K562 (cell line): ENCODE measurements at regions not wholly inside any gene's neighbourhood (a gene's known extent, or its start where the extent isn't known, plus 50 kb on each side); places are given as distances from the start of the nearest gene placed in this dataset.

ENCODE experiments used
- ATAC-seq: fragments of 200-7000 bp; cut with Tn5 transposase; 3 replicates; pipeline ENCODE4 v1.9.1; 2020; ENCODE audit warnings: moderate library complexity
- BruUV-seq: library from RNA; stranded (reverse); fragments of 400-500 nt; replicated peaks from 2 replicates; lab custom pipeline; 2021; lab: Mats Ljungman, UMichigan
- CTCF ChIA-PET: fragments of 300-600 bp; formaldehyde crosslinking; extraction: SDS; loops from one replicate; lab custom pipeline; 2021; ENCODE audit warnings: low intra/inter-chr PET ratio; lab: Yijun Ruan, JAX
- POLR2A ChIA-PET: fragments of 300-600, 350-650 bp; sonication (Branson Sonifier 250); formaldehyde crosslinking; extraction: SDS; loops from one replicate; lab custom pipeline; 2021; ENCODE audit warnings: antibody characterized with exemption, inconsistent platforms; lab: Yijun Ruan, JAX
- DNase-seq, 4 experiments: peaks; one replicate each; pipeline versions ENCODE4 v3.0.0 to v3.0.0-alpha.2; 2011 to 2018; ENCODE audit warnings: low spot score in 3 of 4, mixed read lengths in 3 of 4; ENCODE audit errors: extremely low read depth in 1 of 4
- FAIRE-seq: peaks from 2 replicates; lab custom pipeline; 2011; peaks lifted over from hg19 to GRCh38; lab: Jason Lieb, UNC
- H2AFZ ChIP-seq: 2 replicates; pipeline ENCODE4 v1.6.0; 2011; ENCODE audit warnings: low read depth, low read length, control low read depth, inconsistent platforms
- H3K27ac ChIP-seq: fragments of 200-600 bp; 3 replicates; pipeline ENCODE4 v1.8.0; 2011; ENCODE audit warnings: low read depth, mild to moderate bottlenecking, control low read depth, inconsistent platforms, low read length, moderate library complexity, mixed read lengths; ENCODE audit errors: extremely low read depth
- H3K27me3 ChIP-seq, 2 experiments: fragments of 300-600 bp in 1 of 2; 2 replicates in 1 of 2; 3 replicates in 1 of 2; pipeline versions ENCODE4 v1.6.0 to v1.8.0; 2011; ENCODE audit warnings: inconsistent platforms in 2 of 2, low read length in 2 of 2, mild to moderate bottlenecking in 1 of 2, mixed read lengths in 1 of 2, moderate library complexity in 1 of 2; ENCODE audit not compliant: control insufficient read depth in 2 of 2, insufficient read depth in 2 of 2
- H3K36me3 ChIP-seq: fragments of 300-600 bp; 3 replicates; pipeline ENCODE4 v1.8.0; 2011; ENCODE audit warnings: mild to moderate bottlenecking, low read length, inconsistent platforms; ENCODE audit not compliant: control insufficient read depth, insufficient read depth
- H3K4me1 ChIP-seq, 2 experiments: fragments of 200-600 bp in 1 of 2; replicated peaks in 1 of 2; 2 replicates in 1 of 2; 3 replicates in 1 of 2; pipeline versions ENCODE4 v1.5.1 to v1.8.0; 2011; ENCODE audit warnings: inconsistent platforms in 2 of 2, low read length in 2 of 2, mild to moderate bottlenecking in 1 of 2, mixed read lengths in 1 of 2, moderate library complexity in 1 of 2; ENCODE audit not compliant: control insufficient read depth in 2 of 2, insufficient read depth in 2 of 2
- H3K4me2 ChIP-seq: 2 replicates; pipeline ENCODE4 v1.6.1; 2011; ENCODE audit warnings: low read length, control low read depth, inconsistent platforms, mixed read lengths; ENCODE audit not compliant: insufficient read depth
- H3K4me3 ChIP-seq: fragments of 200-600 bp; sonication (generic), shearing (Covaris generic); 2 replicates; pipeline ENCODE4 v1.5.1; 2016; ENCODE audit warnings: control low read depth, inconsistent platforms
- H3K79me2 ChIP-seq: fragments of 200-600 bp; 3 replicates; pipeline ENCODE4 v1.8.0; 2011; ENCODE audit warnings: low read length, inconsistent platforms; ENCODE audit not compliant: control insufficient read depth, insufficient read depth
- H3K9ac ChIP-seq, 2 experiments: 2 replicates each; pipeline versions ENCODE4 v1.6.0 to v1.6.1; 2011; ENCODE audit warnings: low read depth in 2 of 2, low read length in 2 of 2, control low read depth in 1 of 2, inconsistent platforms in 1 of 2, mild to moderate bottlenecking in 1 of 2, mixed read lengths in 1 of 2; ENCODE audit not compliant: insufficient read depth in 1 of 2
- H3K9me1 ChIP-seq: one replicate; pipeline ENCODE4 v1.6.0; 2011; ENCODE audit warnings: inconsistent platforms, mild to moderate bottlenecking, low read length, moderate library complexity; ENCODE audit not compliant: control insufficient read depth, insufficient read depth
- H3K9me3 ChIP-seq: replicated peaks from 2 replicates; pipeline ENCODE4 v1.5.1; 2011; ENCODE audit warnings: low read depth, low read length, inconsistent platforms; ENCODE audit not compliant: control insufficient read depth, insufficient read depth
- H4K20me1 ChIP-seq: replicated peaks from 2 replicates; pipeline ENCODE4 v1.6.1; 2011; ENCODE audit warnings: low read length, inconsistent platforms, mixed read lengths; ENCODE audit not compliant: control insufficient read depth, insufficient read depth
- ATF7 ChIP-seq: fragments of 450-650 bp; IDR thresholded peaks from 2 replicates; pipeline ENCODE4 v1.7.1; 2014; ENCODE audit warnings: mild to moderate bottlenecking, moderate library complexity
- CEBPB ChIP-seq: fragments of 450-650 bp; IDR thresholded peaks from 2 replicates; pipeline ENCODE4 v1.6.1; 2016; ENCODE audit warnings: missing genetic modification characterization, missing compliant biosample characterization
- CXXC5 ChIP-seq: fragments of 250-450 bp; sonication (Bioruptor Pico); IDR thresholded peaks from 2 replicates; pipeline ENCODE4 v1.8.0; 2022; ENCODE audit warnings: inconsistent platforms, mild to moderate bottlenecking, moderate library complexity
- E2F1 ChIP-seq: sonication (generic); formaldehyde crosslinking; IDR thresholded peaks from 2 replicates; pipeline ENCODE4 v1.8.1; 2023; ENCODE audit warnings: mild to moderate bottlenecking, missing genetic modification reagents, moderate library complexity
- ESRRA ChIP-seq: fragments of 450-650 bp; IDR thresholded peaks from 2 replicates; pipeline ENCODE4 v1.6.1; 2014; ENCODE audit warnings: low read depth, mild to moderate bottlenecking, moderate library complexity, borderline replicate concordance
- FIP1L1 ChIP-seq: fragments of 200-400 bp; formaldehyde crosslinking; IDR thresholded peaks from 2 replicates; pipeline ENCODE4 v1.6.1; 2018; ENCODE audit warnings: mild to moderate bottlenecking, low read depth, low read length; ENCODE audit not compliant: poor library complexity, severe bottlenecking
- FOXP1 ChIP-seq: sonication (generic); formaldehyde crosslinking; IDR thresholded peaks from 2 replicates; pipeline ENCODE4 v1.8.0; 2022; ENCODE audit warnings: mild to moderate bottlenecking, missing genetic modification reagents
- MIER1 ChIP-seq: fragments of 450-650 bp; IDR thresholded peaks from 2 replicates; pipeline ENCODE4 v1.6.1; 2016; ENCODE audit warnings: antibody characterized with exemption, mild to moderate bottlenecking, low read depth
- SMC3 ChIP-seq: conservative IDR thresholded peaks from 2 replicates; pipeline ENCODE4 v1.6.1; 2011; ENCODE audit warnings: low read depth, low read length, improper control_type of control experiment; ENCODE audit not compliant: insufficient read depth
- ZFX ChIP-seq: sonication (generic); formaldehyde crosslinking; IDR thresholded peaks from 2 replicates; pipeline ENCODE4 v1.8.0; 2022; ENCODE audit warnings: mild to moderate bottlenecking, missing genetic modification reagents, moderate library complexity
- ZNF395 ChIP-seq: fragments of 200-800 bp; sonication (Bioruptor generic); IDR thresholded peaks from 2 replicates; pipeline ENCODE4 v1.6.1; 2017; ENCODE audit warnings: missing genetic modification characterization, missing compliant biosample characterization
- ZSCAN32 ChIP-seq: fragments of 450-650 bp; formaldehyde crosslinking; IDR thresholded peaks from 2 replicates; pipeline ENCODE4 v1.4.0; 2020; ENCODE audit warnings: mild to moderate bottlenecking, moderate library complexity
- WGBS: fragments of 100-300 bp; shearing (Covaris generic); methylation state at CpG from one replicate; pipeline ENCODE4 v1.1.6; 2016; ENCODE audit warnings: low coverage, mixed read lengths; ENCODE audit not compliant: insufficient coverage; ENCODE audit errors: missing lambda C conversion rate; 5-methylcytosine and 5-hydroxymethylcytosine counted together
- in situ Hi-C: fragments of 300-500 bp; cut with MboI; formaldehyde crosslinking; loops from 4 replicates; pipeline ENCODE4 v1.15.0; 2018; ENCODE audit warnings: inconsistent platforms, mixed read lengths
- intact Hi-C: fragments of 100-400 bp; cut with micrococcal nuclease; formaldehyde crosslinking; loops from 2 replicates; pipeline ENCODE4 v1.14.2; 2022

GRCh38 chr13:29713839-29714238 is 118.4 kb upstream of the SLC7A1 start:
- ChIA-PET CTCF (no interaction called here), POLR2A (no interaction called here)
- H3K4me1 ChIP-seq: no peaks in the 10 kb centered on the region
- 0 out of 2 replicates have a peak, but pooled peaks cover 1% of the 10 kb centered on the region for H3K9me3 ChIP-seq
- H4K20me1 ChIP-seq: no peaks in the 10 kb centered on the region
- H3K9ac ChIP-seq: no peak overlapping the region
- H3K9me1 ChIP-seq: no peaks in the 10 kb centered on the region
- H3K36me3 ChIP-seq: no peaks in the 10 kb centered on the region
- no peak overlapping the region for H2AFZ ChIP-seq
- H3K4me2 ChIP-seq: no peak overlapping the region
- WGBS: 0% methylated on average over 2 of the region's 2 CpGs
- peak; percentile 49 for FAIRE-seq
- no peaks in the 10 kb centered on the region for H3K79me2 ChIP-seq
- no peak overlapping the region for H3K4me3 ChIP-seq
- peak; percentile 8 to 27 (median 19) for DNase-seq
- no TSS peak for BruUV-seq
- intact Hi-C loops: no loop called here
- in situ Hi-C loops: loop anchor here (25.0 kb wide), 1 partner anchor 902 kb away; the partner anchor contains the start of gene MTUS2
- no peak overlapping the region for H3K27ac ChIP-seq
- ATAC-seq: no peak
- 0 out of 5 replicates have a peak, but pooled peaks cover 0 to 3% of the 10 kb centered on the region in 2 experiments for H3K27me3 ChIP-seq
- no peak for TF ChIP-seq FIP1L1
- no peak for TF ChIP-seq CXXC5
- no peak for TF ChIP-seq MIER1
- TF ChIP-seq ZNF395 (CRISPR knock-in tag): no peak
- no peak for TF ChIP-seq ESRRA
- no peak for TF ChIP-seq FOXP1 (CRISPR knock-in tag)
- no peak for TF ChIP-seq ZSCAN32
- TF ChIP-seq CEBPB: no peak
- TF ChIP-seq E2F1 (CRISPR knock-in tag): no peak
- no peak for TF ChIP-seq ATF7
- TF ChIP-seq ZFX (CRISPR knock-in tag): no peak
- 0 out of 2 replicates have a peak, but pooled peaks have one; percentile 19 for TF ChIP-seq SMC3
